HG02885 (cell line): ENCODE measurements at regions not wholly inside any gene's neighbourhood (a gene's known extent, or its start where the extent isn't known, plus 50 kb on each side); places are given as distances from the start of the nearest gene placed in this dataset.

Source experiments
- ATAC-seq: cut with Tn5 transposase; IDR thresholded peaks from one replicate; pipeline ENCODE4 v1.9.1; 2021; ENCODE audit warnings: mild to moderate bottlenecking; ENCODE audit not compliant: unreplicated experiment, poor library complexity

DNA sequence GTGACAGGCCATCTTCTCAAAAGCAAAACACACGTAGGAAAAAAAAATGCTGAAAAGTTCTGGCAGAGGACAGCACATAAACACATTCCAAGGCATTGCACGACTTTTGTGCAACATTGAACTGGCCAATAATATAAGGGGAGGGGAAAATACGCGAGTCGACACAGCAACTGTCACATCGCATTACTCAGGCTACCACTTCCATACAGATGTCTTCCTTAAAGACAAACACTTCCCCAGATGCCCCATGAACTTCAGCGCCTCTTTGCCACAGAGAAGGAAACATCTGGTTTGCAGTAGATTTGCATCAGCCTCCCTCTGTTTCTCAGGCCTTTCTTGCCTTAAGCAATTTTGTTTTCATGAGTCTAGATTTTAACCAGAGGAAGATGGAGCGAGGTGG is 144.4 kb upstream of the IGF1R start:
- ATAC-seq: no peak

GRCh38 chr15:98504998-98505397 is 143.3 kb upstream of the IGF1R start:
- no peak for ATAC-seq

- no peak for ATAC-seq
Measured at GRCh38 chr15:98505611-98506031, 142.7 kb upstream of the IGF1R start.

DNA sequence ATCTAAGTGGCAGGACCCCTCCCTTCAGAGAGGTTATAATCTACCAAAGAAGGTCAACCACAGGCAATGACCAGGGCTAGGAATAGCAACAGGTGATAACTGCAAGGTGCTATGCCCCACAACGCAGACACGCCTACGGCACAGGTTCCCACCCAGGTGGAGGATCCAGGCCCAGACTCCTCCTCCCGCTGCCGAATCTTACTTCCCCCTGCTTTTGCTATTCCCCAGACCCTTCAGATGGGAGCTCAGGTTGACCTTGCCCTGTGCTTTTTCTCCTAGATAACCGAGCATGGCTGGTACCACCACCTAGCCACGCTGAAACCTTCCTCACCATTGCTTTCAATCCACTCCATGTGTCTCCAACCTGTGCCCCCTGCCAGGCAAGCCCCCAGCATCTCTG is 142.2 kb upstream of the IGF1R start:
- ATAC-seq: no peak

DNA sequence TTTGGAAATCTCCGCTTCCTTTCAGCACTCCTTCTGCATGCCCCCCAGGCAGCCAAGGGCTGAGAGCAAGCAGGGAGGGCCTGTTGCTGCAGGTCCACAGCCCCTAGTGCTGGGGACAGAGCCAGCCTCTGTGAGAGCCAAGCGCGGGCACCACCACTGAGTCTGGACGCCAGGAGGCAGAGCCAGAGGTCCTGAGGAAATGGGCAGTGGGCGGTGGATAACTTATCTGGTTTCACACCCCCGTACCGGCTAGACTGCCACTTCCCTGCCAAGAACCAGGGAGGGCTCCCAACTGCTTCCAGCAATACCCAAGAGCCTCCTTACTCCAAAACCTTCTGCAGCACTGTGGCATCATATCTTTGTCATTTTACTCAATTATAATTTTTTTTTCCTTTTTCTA is 141.6 kb upstream of the IGF1R start:
- no peak for ATAC-seq

DNA sequence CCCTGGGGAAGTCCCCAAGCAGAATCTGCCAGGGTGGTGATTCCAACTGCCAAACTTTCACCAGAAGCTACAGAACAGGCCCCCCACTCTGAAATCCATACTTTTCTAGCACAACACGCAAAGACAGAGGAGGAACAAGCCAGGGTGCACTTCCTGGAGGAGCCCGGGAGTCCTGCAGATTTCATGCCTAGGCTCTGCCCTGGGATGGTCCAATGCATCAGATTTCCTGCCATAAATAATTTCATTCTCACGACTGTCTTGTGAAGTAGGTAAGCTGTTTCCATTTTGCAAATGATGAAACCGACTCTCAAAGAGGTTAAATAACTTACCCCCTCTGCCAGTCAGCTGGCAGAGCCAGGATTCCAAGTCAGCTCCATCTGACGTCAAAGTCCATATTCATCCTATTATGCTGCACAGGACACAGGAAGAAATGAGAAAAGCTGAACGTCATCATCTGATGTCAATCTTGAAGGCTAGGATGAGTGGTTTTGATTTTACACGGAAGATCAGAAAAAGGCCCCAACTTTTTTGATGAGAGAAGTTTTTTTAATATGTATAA is 134.8 kb upstream of the IGF1R start:
- ATAC-seq: no peak

DNA sequence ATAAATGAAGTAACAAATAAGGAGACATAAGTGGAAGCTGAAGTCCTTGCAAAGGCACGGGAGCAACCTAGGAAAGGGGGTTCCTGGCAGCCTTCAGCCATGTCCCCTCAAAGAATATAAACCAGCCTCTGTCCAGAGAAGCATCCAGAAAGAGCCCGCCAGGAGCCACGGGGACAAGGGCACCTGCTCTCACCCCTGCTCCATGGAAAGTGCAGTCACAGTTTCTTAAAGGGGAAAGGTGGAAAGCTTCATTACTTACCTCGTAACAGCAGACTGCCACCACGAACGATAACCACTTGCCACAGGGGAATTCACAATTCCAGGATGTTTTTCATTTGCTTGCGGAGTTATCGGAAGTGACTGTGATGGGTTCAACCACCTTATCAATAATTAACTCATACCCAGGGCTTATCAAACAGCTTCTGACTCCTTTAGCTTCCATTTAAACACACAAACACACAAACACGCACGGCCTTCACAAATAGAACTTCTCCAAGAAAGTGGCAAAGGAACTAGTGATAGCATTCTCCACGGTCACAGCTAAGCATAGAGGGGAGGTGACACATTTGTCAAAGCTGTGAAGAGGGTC is 134.2 kb upstream of the IGF1R start:
- ATAC-seq: no peak

DNA sequence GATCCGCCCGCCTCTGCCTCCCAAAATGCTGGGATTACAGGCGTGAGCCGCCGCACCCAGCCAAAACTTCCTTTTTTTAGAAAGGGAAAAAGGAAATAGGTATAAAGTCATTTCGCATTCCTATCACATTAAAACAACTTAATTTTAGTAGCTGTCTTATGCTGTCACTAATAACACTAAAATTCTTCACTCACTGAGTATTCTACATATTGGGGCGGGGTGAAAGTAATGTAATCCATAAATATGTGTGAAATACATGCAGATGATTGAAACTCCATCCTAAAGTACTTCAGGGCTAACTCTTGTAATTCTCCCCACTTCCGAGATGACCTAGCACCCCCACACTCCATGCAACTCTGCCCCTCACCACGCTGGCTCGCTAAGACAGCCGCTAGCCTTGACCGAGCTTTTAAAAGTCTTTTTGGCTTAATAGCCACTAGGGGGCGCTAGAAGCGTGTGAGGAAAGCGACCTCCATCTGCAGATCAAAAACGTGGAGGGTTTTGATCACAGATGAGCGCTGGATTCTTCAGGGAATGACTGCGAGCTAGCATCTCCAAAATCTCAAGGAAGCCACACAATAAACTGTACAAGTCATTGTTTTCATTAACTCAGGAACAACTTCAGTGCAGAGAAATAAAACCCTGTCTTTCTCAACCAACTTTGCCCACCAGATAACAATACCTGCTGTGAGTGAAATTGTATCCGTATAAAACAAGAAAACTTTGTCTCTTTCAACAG is 129.3 kb upstream of the IGF1R start:
- peak; percentile 86 for ATAC-seq

DNA sequence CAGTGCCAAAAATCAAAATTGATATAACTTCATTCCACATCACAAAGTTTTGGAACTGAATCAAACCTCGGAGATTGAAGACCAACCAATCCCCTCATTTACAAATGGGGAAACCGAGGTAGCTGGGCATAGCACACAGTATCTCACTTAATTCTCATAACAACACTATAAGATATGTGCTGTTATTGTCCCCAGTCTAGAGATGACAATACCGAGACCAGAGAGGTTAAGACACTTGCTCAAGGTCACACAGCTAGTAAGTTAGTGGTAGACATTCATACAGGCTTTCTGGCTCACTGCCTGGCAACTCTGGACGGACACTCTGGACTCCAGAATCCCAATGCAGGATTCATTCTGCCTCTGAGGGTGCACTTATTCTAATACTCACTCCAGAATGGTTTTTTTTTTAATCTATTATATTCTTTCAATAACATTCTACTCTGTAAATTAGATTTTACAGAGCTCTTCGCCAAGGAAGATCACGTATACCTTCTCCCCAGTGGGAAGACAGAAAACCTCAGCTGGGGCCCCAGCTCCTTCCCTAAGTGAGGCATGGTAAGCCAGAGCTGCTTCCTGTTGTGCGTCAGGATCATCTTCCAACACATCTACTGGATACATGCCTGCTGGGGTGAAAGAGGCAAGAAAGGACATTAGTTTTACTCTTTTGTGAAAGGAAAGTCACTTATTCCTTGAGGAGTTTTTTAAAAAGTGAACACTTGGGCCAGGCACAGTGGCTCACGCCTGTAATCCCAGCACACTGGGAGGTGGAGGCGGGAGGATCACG is 128.4 kb upstream of the IGF1R start:
- no peak for ATAC-seq

GRCh38 chr15:98522127-98522526 is 126.2 kb upstream of the IGF1R start:
- ATAC-seq: no peak

- ATAC-seq: no peak
Measured at GRCh38 chr15:98523912-98524662, 124.3 kb upstream of the IGF1R start.

DNA sequence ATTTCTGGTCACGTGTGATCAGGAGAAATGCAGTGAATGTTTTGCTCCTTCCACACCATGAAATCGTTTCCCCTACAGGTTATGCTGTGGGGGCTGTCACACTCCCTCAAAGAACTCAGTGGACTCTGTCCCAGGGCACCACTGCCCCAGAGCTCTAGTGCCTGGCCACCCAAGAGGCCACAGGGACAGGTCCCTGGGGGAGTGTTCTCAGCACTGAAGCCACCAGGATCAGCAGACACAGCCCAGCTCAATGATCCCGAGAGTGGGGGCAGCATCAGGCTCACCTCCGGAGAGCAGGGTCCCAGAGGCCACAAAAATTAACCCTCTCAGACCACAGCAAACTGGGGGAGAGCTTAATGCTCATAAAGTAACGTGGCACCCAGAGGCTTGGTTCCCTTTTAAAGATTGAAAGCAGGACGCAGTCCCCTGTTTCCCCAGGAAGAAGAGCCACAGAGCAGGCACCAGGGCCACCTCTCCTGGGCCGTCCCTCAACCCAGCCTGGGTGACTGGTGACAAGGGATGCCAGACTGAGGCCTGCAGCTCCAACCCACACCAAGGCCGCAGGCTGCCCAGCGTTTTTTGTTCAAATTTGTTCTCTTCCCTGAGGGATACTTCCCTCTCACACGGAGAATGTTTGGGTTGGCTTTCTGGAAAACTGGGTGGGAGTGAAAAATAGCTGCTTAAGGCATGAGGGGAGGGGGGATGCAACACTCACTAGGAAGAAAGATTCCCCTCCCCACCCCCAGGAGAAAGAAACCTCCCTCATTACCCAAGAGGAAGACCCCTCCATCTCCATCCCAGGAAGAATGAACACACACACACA is 123.3 kb upstream of the IGF1R start:
- ATAC-seq: no peak

- ATAC-seq: no peak
Measured at GRCh38 chr15:98525661-98526001, 122.7 kb upstream of the IGF1R start.

GRCh38 chr15:98526094-98526493 is 122.2 kb upstream of the IGF1R start:
- ATAC-seq: no peak

DNA sequence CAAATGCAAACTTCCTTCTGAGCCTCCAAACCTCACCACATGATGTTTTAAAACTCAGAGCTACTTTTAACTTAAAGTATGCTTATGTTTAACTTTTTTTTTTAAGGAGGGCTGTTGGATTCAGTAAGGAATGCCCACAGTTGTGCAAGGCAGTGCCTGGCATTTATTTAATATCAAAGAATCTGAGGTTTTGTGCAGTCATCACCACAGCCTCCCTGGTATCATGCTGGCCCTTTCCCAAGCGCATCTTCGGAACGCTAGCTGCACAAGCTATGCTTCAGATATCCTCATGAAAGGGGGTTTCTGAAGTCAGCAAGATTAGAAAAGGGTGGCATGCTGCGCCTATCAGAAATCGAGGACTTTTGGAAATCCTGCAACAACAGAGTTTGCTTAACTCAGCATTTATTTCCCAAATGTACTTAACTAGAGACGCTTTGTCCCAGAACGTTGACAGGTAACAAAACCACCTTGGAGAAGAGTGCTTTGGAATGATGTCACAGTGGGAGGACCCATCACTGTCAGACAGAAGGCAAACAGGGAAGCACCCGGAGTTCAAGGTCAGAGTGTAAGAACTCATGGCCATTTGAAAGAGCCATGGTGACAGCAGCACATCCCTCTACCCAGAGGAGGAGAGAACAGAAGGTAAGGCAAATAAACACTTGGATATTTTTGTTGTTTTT is 120.2 kb upstream of the IGF1R start:
- ATAC-seq: no peak

DNA sequence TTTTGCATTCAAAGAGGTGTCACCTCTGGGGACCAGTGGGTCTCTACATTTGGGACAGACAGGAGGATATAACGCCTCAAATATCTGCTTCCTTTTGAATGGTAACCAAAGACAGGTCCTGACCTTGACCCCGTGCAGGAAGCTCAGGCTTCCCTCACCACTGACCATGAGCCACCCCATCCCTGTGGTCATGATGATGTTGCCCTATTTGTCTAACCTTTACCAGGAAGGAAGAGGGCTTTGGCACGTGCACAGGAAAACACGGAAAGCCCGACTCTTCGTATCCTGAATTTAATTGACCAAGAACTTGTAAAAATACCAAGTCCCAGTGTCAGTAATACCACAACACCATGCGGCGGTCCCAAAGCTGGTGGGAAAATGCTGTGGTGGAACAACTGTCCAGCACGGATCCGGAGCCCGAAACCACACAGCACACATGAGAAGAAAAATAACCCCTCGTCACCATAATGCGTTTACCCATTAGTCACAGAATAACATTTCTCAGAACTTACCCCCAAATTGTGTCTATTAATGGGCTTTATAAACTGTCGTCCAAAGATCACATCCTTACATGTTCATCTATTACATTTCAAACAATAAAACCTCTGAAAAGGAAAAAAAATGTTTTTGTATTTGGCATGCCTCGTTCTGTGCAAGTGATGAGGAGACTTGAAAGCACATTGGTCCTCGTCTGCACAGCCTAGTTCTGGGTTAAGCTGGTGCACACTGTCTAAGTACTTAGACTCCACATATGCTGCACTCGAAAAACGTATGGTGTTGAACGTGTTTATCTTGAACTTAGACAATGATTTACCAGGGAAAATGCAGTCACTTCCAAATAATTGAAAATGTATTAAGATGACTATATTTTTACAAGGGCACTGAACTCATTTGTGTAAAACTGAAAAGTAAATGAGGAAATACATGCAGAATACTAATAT is 118.9 kb upstream of the IGF1R start:
- ATAC-seq: no peak

- no peak for ATAC-seq
Measured at GRCh38 chr15:98530570-98530969, 117.8 kb upstream of the IGF1R start.

GRCh38 chr15:98532063-98532462 is 116.3 kb upstream of the IGF1R start:
- no peak for ATAC-seq
